Cardiac muscle cell (in vitro differentiated cells and primary cell): ENCODE measurements at regions not wholly inside any gene's neighbourhood (a gene's known extent, or its start where the extent isn't known, plus 50 kb on each side); places are given as distances from the start of the nearest gene placed in this dataset.
"Not testable (repeated sequence)": the region's sequence is repeated elsewhere in the genome, so short reads cannot be mapped to it uniquely, and the experiment has no call there.

Experiments
- DNase-seq, 2 donors: peaks; one replicate each; pipeline versions ENCODE4 v3.0.0 to v3.0.0-alpha.2; 2010 to 2017; ENCODE audit warnings: low read depth in 1 of 2, low spot score in 1 of 2
- H3K27ac ChIP-seq: fragments of 200-600 bp; sonication (generic); 2 replicates; pipeline ENCODE4 v1.5.1; 2016
- H3K27me3 ChIP-seq: fragments of 200-600 bp; sonication (generic); 2 replicates; pipeline ENCODE4 v1.6.0; 2016; ENCODE audit warnings: control low read depth
- H3K36me3 ChIP-seq: fragments of 200-600 bp; sonication (generic); 2 replicates; pipeline ENCODE4 v1.5.1; 2016; ENCODE audit warnings: control low read depth
- H3K4me1 ChIP-seq: fragments of 200-600 bp; sonication (generic); 2 replicates; pipeline ENCODE4 v1.8.1; 2017; ENCODE audit warnings: low read depth, mild to moderate bottlenecking, mixed run types
- H3K4me3 ChIP-seq: fragments of 200-600 bp; sonication (generic); 2 replicates; pipeline ENCODE4 v1.5.1; 2016; ENCODE audit warnings: mild to moderate bottlenecking
- H3K9me3 ChIP-seq: fragments of 200-600 bp; sonication (generic); 2 replicates; pipeline ENCODE4 v1.5.1; 2017; ENCODE audit warnings: low read depth, mild to moderate bottlenecking, control low read depth
- CTCF ChIP-seq: IDR thresholded peaks from 2 replicates; pipeline ENCODE4 v1.5.1; 2012; ENCODE audit warnings: low read depth, mild to moderate bottlenecking, low read length

- TF ChIP-seq CTCF, result no peak
- Histone ChIP-seq H3K9me3 (no peaks in the 10 kb centered on the region), H3K4me3 (no peak overlapping the region), H3K4me1 (no peaks in the 10 kb centered on the region), H3K27me3 (no peaks in the 10 kb centered on the region), H3K27ac (no peak overlapping the region), H3K36me3 (no peaks in the 10 kb centered on the region)
- DNase-seq, result no peak
Measured at GRCh38 chr1:73854527-73854926, 343.4 kb downstream of the LRRIQ3 start.

GRCh38 chr1:73842436-73842835, 355.5 kb downstream of the LRRIQ3 start:
- TF ChIP-seq CTCF, result no peak
- H3K9me3 ChIP-seq, result no peaks in the 10 kb centered on the region
- no peak overlapping the region for H3K27ac ChIP-seq
- no peak overlapping the region for H3K4me3 ChIP-seq
- no peaks in the 10 kb centered on the region for H3K36me3 ChIP-seq
- DNase-seq, result no peak
- H3K27me3 ChIP-seq, result no peaks in the 10 kb centered on the region
- H3K4me1 ChIP-seq, result no peaks in the 10 kb centered on the region

- Histone ChIP-seq H3K4me3 (no peak overlapping the region), H3K27ac (no peak overlapping the region), H3K27me3 (no peaks in the 10 kb centered on the region), H3K36me3 (no peaks in the 10 kb centered on the region), H3K4me1 (no peaks in the 10 kb centered on the region), H3K9me3 (no peaks in the 10 kb centered on the region)
- peak; percentile 16 for TF ChIP-seq CTCF
- peak; percentile 10 to 41 for DNase-seq
Measured at GRCh38 chr1:73839922-73840321, 358.1 kb downstream of the LRRIQ3 start.

GRCh38 chr1:73832276-73833181, 365.4 kb downstream of the LRRIQ3 start:
- no peak for TF ChIP-seq CTCF
- DNase-seq, result no peak
- H3K4me1 ChIP-seq, result no peaks in the 10 kb centered on the region
- no peak overlapping the region for H3K4me3 ChIP-seq
- H3K9me3 ChIP-seq, result no peaks in the 10 kb centered on the region
- no peak overlapping the region for H3K27ac ChIP-seq
- H3K36me3 ChIP-seq, result no peaks in the 10 kb centered on the region
- H3K27me3 ChIP-seq, result no peaks in the 10 kb centered on the region

- H3K27ac ChIP-seq, H3K36me3 ChIP-seq, H3K4me1 ChIP-seq, H3K9me3 ChIP-seq, H3K27me3 ChIP-seq, H3K4me3 ChIP-seq, DNase-seq: not testable (repeated sequence)
Measured at GRCh38 chr1:73827283-73827682, 370.7 kb downstream of the LRRIQ3 start.

GRCh38 chr1:73824065-73824464, 373.9 kb downstream of the LRRIQ3 start:
- Histone ChIP-seq H3K36me3 (no peaks in the 10 kb centered on the region), H3K27ac (no peak overlapping the region), H3K4me3 (no peak overlapping the region), H3K4me1 (no peaks in the 10 kb centered on the region), H3K27me3 (no peaks in the 10 kb centered on the region), H3K9me3 (no peaks in the 10 kb centered on the region)
- no peak for DNase-seq
- TF ChIP-seq CTCF, result no peak
